Endothelial cell of umbilical vein (primary cell): ENCODE measurements at regions not wholly inside any gene's neighbourhood (a gene's known extent, or its start where the extent isn't known, plus 50 kb on each side); places are given as distances from the start of the nearest gene placed in this dataset.

Experiments used
- BruUV-seq: library from RNA; stranded (reverse); fragments of 400-500 nt; replicated peaks from 2 replicates; lab custom pipeline; 2021; lab: Mats Ljungman, UMichigan
- CTCF ChIA-PET: fragments of 300-600, 350-600 bp; sonication (Branson Sonifier 250); formaldehyde crosslinking; loops from one replicate; lab custom pipeline; 2021; ENCODE audit warnings: antibody characterized with exemption, inconsistent platforms; lab: Charles Lee
- POLR2A ChIA-PET: fragments of 300-600, 350-600 bp; sonication (Branson Sonifier 250); formaldehyde crosslinking; loops from one replicate; lab custom pipeline; 2021; ENCODE audit warnings: antibody characterized with exemption, inconsistent platforms; lab: Charles Lee
- DNase-seq: peaks from one replicate; pipeline ENCODE4 v3.0.0-alpha.2; 2011; ENCODE audit warnings: low read depth, low spot score
- FAIRE-seq: peaks from 2 replicates; lab custom pipeline; 2011; peaks lifted over from hg19 to GRCh38; lab: Jason Lieb, UNC
- H2AFZ ChIP-seq: 2 replicates; pipeline ENCODE4 v1.6.0; 2012; ENCODE audit warnings: low read depth, low read length, control low read depth, inconsistent platforms
- H3K27ac ChIP-seq: 2 replicates; pipeline ENCODE4 v1.5.1; 2011; ENCODE audit warnings: low read depth, mild to moderate bottlenecking, control low read depth, low read length, moderate library complexity; ENCODE audit not compliant: insufficient read depth
- H3K27me3 ChIP-seq, 2 experiments: 2 replicates each; pipeline versions ENCODE4 v1.6.0 to v1.6.1; 2011; ENCODE audit warnings: low read length in 2 of 2, mixed read lengths in 1 of 2; ENCODE audit not compliant: control insufficient read depth in 2 of 2, insufficient read depth in 2 of 2
- H3K36me3 ChIP-seq, 2 experiments: 2 replicates in 1 of 2; 3 replicates in 1 of 2; pipeline ENCODE4 v1.5.1; 2011; ENCODE audit warnings: low read length in 2 of 2, mild to moderate bottlenecking in 1 of 2, moderate library complexity in 1 of 2; ENCODE audit not compliant: control insufficient read depth in 2 of 2, insufficient read depth in 2 of 2; ENCODE audit errors: extremely low read depth in 1 of 2
- H3K4me1 ChIP-seq: 3 replicates; pipeline ENCODE4 v1.5.1; 2011; ENCODE audit warnings: mild to moderate bottlenecking, low read length; ENCODE audit not compliant: control insufficient read depth, insufficient read depth; ENCODE audit errors: extremely low read depth
- H3K4me2 ChIP-seq: 2 replicates; pipeline ENCODE4 v1.6.1; 2011; ENCODE audit warnings: low read length, control low read depth, mixed read lengths; ENCODE audit not compliant: insufficient read depth
- H3K4me3 ChIP-seq, 3 experiments: fragments of 200-600 bp in 1 of 3; sonication (generic), shearing (Covaris generic) in 1 of 3; replicated peaks in 1 of 3; 2 replicates each; pipeline ENCODE4 v1.5.1; 2011 to 2016; ENCODE audit warnings: control low read depth in 3 of 3, low read length in 3 of 3, mild to moderate bottlenecking in 2 of 3, inconsistent platforms in 1 of 3, low read depth in 1 of 3, moderate library complexity in 1 of 3; ENCODE audit not compliant: insufficient read depth in 1 of 3
- H3K79me2 ChIP-seq: 2 replicates; pipeline ENCODE4 v1.6.0; 2012; ENCODE audit warnings: low read length, inconsistent platforms; ENCODE audit not compliant: control insufficient read depth, insufficient read depth
- H3K9ac ChIP-seq: replicated peaks from 2 replicates; pipeline ENCODE3; 2011; ENCODE audit warnings: low read length, control low read depth; ENCODE audit not compliant: insufficient read depth; ENCODE audit errors: extremely low read depth
- H3K9me1 ChIP-seq: replicated peaks from 3 replicates; pipeline ENCODE4 v1.6.0; 2011; ENCODE audit warnings: mild to moderate bottlenecking, low read length; ENCODE audit not compliant: control insufficient read depth, insufficient read depth; ENCODE audit errors: extremely low read depth
- H3K9me3 ChIP-seq: replicated peaks from 2 replicates; pipeline ENCODE4 v1.5.1; 2012; ENCODE audit warnings: low read length, inconsistent platforms; ENCODE audit not compliant: control insufficient read depth, insufficient read depth
- H4K20me1 ChIP-seq: replicated peaks from 2 replicates; pipeline ENCODE3; 2011; ENCODE audit warnings: mild to moderate bottlenecking, low read length; ENCODE audit not compliant: control insufficient read depth, insufficient read depth; ENCODE audit errors: extremely low read depth
- CTCF ChIP-seq, 2 donors: IDR thresholded peaks; 1 replicate in 1 of 2; 2 replicates in 1 of 2; pipeline ENCODE4 v1.5.1; 2011; ENCODE audit warnings: low read length in 2 of 2, mild to moderate bottlenecking in 2 of 2, moderate library complexity in 2 of 2, control low read depth in 1 of 2, inconsistent platforms in 1 of 2, low read depth in 1 of 2; ENCODE audit not compliant: insufficient read depth in 1 of 2; ENCODE audit errors: extremely low read depth in 1 of 2
- FOS ChIP-seq: IDR thresholded peaks from 2 replicates; pipeline ENCODE4 v1.6.1; 2011; ENCODE audit warnings: mild to moderate bottlenecking, low read length, moderate library complexity, borderline replicate concordance; ENCODE audit not compliant: insufficient read depth
- GATA2 ChIP-seq: IDR thresholded peaks from 2 replicates; pipeline ENCODE4 v1.7.0; 2011; ENCODE audit warnings: low read depth, mild to moderate bottlenecking, moderate library complexity, mixed read lengths, low read length; ENCODE audit not compliant: insufficient read length, insufficient read depth
- JUN ChIP-seq: IDR thresholded peaks from 2 replicates; pipeline ENCODE4 v1.6.1; 2011; ENCODE audit warnings: borderline replicate concordance, low read depth; ENCODE audit not compliant: insufficient read length, insufficient read depth
- MAX ChIP-seq: IDR thresholded peaks from 2 replicates; pipeline ENCODE4 v1.6.1; 2011; ENCODE audit not compliant: insufficient read depth, insufficient read length
- MYC ChIP-seq: IDR thresholded peaks from one replicate; pipeline ENCODE4 v1.6.1; 2011; ENCODE audit warnings: mild to moderate bottlenecking, low read depth, low read length
- POLR2A ChIP-seq: IDR thresholded peaks from 2 replicates; pipeline ENCODE4 v1.6.1; 2012; ENCODE audit warnings: low read depth, mild to moderate bottlenecking, control low read depth, low read length
- POLR2AphosphoS5 ChIP-seq: IDR thresholded peaks from 2 replicates; pipeline ENCODE4 v1.6.1; 2012; ENCODE audit warnings: low read depth, mild to moderate bottlenecking, control low read depth, low read length, moderate library complexity; ENCODE audit not compliant: insufficient read depth
- dilution Hi-C: fragments of 300-500 bp; cut with MboI; formaldehyde crosslinking; loops from one replicate; pipeline ENCODE4 v1.15.0; 2019; ENCODE audit warnings: low sequenced_read_pairs; ENCODE audit not compliant: extremely low pct_ligation_motif_present
- intact Hi-C: fragments of 100-400 bp; cut with micrococcal nuclease; formaldehyde crosslinking; loops from one replicate; pipeline ENCODE4 v1.10.0; 2022

- Histone ChIP-seq H3K9me1 (no peaks in the 10 kb centered on the region), H3K27ac (no peak overlapping the region), H3K9me3 (no peaks in the 10 kb centered on the region), H3K36me3 (no peaks in the 10 kb centered on the region), H3K4me3 (no peak overlapping the region), H3K9ac (no peak overlapping the region), H3K4me2 (no peak overlapping the region), H3K79me2 (no peaks in the 10 kb centered on the region), H3K4me1 (no peaks in the 10 kb centered on the region), H3K27me3 (no peaks in the 10 kb centered on the region), H4K20me1 (no peaks in the 10 kb centered on the region), H2AFZ (no peak overlapping the region)
- intact Hi-C loops, result no loop called here
- CTCF ChIA-PET, result no interaction called here
- DNase-seq (no peak), FAIRE-seq (no peak)
- dilution Hi-C loops, result no loop called here
- POLR2A ChIA-PET, result no interaction called here
- BruUV-seq, result no TSS peak
- TF ChIP-seq JUN, result no peak
- no peak for TF ChIP-seq MYC
- TF ChIP-seq CTCF (IDR thresholded peaks at IDR 0.05; ENCODE audit: extremely low read depth in 1 of 2, insufficient read depth in 1 of 2, low read depth in 1 of 2, low read length in 2 of 2), result no peak
- no peak for TF ChIP-seq POLR2A
- no peak for TF ChIP-seq GATA2
- no peak for TF ChIP-seq POLR2AphosphoS5
- TF ChIP-seq FOS, result no peak
- TF ChIP-seq MAX, result no peak
Observed at GRCh38 chrX:49748211-49748956, 52.6 kb upstream of the PAGE1 start.
